ENCODE measurements at regions not wholly inside any gene's neighbourhood (a gene's known extent, or its start where the extent isn't known, plus 50 kb on each side); places are given as distances from the start of the nearest gene placed in this dataset.
A peak's percentile ranks its signal among the peaks of the same experiment; 100 is the strongest.
"Not testable (repeated sequence)": the region's sequence is repeated elsewhere in the genome, so short reads cannot be mapped to it uniquely, and the experiment has no call there.

DNA sequence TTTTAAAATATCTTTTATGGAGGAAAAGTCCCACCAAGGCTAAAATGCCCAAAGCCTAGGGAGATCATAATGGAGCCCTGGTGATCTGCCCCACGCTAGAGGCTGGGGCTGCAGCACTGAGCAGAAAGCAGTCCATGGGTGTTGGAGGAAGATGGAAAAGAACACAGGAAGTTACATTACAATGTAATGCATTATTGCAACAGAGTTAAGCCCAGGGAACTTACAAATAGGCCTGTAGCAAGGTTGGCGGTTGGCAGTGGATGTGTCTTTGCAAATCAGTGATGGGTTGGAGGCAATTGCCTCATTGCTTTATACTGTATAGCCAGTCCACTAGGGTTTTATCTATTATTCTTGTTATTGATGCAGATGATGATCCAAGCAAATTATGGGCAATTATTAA, 399.9 kb downstream of the NDFIP2 start:
- DNase-seq (ENCODE audit: low spot score): no peak

DNA sequence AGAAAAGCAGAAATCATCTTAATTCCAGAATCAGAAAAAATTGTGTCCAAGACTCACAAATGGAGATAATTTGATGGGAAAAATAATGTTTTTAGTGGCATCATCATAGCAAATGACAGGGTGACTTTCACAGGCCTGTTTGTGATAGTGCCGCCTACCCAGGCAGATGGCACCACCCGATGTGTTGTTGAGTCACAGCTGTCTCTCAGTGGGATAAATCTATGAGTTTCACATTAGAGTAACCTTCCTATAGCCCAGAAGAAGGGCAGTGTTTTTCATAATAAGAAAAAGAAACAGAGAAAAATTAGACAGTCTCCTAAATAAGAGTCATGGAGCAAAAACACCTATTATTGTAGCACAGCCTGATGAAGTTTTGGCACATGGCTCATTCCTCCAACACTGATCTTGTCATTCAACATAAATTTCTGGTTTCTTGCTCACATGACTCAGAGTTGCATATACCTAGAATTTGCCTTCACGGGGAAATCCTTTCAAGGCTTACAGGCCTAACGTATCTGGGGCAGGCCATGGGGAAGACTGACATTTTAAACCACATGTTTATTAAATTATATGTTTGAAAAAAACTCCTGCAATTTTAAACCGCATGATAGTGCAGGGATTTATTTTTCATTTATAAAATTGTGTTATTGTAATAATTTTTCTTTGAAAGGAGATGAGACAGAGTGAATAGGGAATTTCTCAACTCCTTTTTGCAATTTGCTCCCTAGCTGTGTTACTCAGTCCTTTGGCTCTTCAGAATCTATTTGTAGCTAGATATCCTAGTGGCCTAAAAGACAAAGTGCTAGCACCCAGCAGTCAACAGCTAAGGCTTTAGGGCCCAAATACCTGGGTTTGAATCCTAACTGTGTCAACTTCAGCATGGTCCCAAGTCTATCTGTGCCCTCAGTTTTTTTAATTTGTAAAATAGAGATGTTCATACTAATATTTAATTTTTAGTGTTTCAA, 393.7 kb downstream of the NDFIP2 start:
- no peak for DNase-seq (ENCODE audit: low spot score)

GRCh38 chr13:79871594-79871993, 390.6 kb downstream of the NDFIP2 start:
- DNase-seq (ENCODE audit: low spot score): no peak

- no peak for DNase-seq (ENCODE audit: low spot score)
These were observed 389.8 kb downstream of the NDFIP2 start for GRCh38 chr13:79870766-79871165.

DNA sequence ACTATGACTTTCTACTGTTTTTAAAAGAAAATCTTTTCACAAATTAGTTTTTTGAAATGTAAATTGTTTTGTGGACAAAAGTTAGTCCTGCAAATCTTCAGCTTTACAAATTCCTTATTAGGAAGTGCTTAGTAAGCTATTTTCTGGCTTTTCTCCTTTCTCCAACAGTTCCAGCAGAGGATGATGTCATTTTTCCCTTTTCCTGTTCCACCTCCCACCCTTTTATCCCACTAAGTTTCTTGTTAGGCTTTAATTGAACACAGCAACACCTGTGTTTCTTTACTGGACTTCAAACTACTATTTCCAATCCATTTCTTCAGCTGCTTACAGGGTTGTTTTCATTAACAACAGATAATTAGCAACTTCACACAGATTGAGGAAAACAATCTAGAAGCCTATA, 389.2 kb downstream of the NDFIP2 start:
- no peak for DNase-seq (ENCODE audit: low spot score)

DNA sequence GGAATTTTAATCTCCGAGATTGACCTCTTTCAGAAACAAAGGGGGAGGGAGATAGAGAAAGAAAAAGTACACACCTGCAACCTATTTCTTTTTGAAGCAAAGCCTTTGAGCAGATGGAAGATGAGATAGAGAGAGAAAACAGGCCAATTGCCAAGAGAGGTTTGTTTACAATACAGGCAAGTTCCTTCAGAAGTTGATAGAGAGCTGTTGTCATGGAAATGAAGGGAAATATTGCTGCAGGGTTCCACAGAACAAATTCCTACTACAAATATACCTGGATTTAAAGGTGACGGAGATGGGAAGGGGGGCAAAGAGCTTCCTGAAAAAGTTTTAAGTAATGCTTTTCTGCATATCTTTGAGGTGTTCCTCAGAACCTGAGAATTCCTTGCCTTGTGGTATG, 388.4 kb downstream of the NDFIP2 start:
- no peak for DNase-seq (ENCODE audit: low spot score)

DNA sequence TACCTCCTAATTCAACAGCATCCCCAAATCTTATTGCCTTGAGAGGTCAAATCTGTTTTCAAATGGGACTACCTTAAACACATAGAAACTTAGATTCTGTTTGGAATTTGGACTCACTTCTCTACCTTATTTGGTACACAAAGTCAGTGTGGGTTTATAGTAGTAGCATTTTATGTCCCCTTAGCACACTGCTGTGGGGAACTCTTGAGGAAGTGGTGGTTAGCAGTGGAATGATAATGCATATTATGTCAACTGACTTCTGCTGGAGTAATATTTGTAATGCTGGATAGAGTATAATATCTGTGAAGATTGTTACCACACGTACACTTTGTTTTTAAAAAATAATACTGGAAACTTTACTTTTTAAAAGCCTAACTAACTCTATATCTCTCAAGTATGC, 386.3 kb downstream of the NDFIP2 start:
- DNase-seq (ENCODE audit: low spot score): no peak

DNA sequence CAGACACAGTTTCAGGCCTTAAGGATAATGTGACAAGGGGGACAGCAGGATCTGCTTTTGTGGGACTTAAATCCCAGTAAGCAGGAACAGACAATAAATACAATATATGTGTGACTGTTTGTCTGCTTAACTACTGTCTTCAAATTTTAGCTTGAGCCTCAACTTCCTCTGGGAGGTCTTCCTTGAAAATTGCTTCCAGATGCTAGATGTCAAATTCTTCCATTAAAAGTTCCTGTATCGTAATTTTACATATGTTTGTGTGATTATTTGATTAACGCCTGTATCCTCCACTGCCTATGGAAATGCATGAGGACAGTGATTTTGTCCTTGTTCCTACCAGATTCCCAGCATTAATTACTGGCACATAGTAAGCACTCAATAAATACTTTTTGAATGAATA, 385.5 kb downstream of the NDFIP2 start:
- DNase-seq (ENCODE audit: low spot score): no peak

DNA sequence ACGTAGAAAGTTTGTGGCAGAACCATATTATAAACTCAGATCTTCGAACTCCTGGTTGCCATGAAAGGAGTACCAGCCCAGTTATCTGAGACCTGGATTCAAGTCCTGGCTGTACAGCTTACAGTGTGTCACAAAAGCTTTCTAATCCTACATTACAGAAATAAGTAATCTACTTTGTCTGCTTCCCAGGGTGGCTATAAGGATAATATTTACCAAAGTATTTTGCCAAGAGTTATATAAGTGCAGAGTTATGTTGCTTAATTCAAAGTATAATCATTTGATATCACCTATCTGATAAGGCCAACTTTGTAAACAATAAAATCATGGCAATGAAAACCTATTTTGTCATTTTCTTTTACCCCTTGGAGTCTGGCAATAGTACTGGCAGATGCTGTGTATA, 381.6 kb downstream of the NDFIP2 start:
- DNase-seq (ENCODE audit: low spot score): no peak

GRCh38 chr13:79861731-79862130, 380.8 kb downstream of the NDFIP2 start:
- no peak for DNase-seq (ENCODE audit: low spot score)

DNA sequence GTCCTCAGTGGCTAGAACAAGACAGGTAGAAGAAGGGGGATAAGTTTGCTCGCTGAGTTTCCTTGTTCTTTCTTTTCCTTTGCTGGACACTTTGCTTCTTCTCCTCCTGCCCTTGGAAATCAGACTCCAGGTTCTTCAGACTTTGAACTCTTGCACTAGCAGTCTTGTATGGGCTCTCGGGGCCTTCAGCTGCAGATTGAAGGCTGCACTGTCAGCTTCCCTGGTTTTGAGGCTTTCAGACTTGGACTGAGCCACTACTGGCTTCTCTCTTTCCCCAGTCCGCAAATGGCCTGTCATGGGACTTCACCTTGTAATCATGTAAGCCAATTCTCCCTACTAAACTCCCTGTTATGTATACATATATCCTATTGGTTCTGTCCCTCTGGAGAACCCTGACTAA, 379.8 kb downstream of the NDFIP2 start:
- DNase-seq (ENCODE audit: low spot score): no peak

DNA sequence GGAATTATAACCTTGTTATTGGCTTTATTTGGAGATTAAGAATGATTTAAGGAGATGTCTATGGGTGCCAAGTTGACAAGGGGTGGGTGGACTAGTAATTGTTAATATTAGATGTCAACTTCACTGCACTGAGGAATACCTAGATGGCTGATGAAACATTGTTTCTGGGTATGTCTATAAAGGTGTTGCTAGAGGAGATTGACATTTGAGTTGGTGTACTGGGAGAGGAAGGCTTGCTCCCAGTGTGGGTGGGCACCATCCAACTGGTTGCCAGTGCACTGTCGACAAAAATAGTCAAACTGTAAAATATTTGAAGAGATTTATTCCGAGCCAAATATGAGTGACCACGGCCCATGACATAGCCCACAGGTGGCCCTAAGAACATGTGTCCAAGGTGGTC, 378.8 kb downstream of the NDFIP2 start:
- no peak for DNase-seq (ENCODE audit: low spot score)

GRCh38 chr13:79853251-79853650, 372.3 kb downstream of the NDFIP2 start:
- no peak for DNase-seq (ENCODE audit: low spot score)

GRCh38 chr13:79851318-79851717, 370.4 kb downstream of the NDFIP2 start:
- DNase-seq (ENCODE audit: low spot score): no peak

GRCh38 chr13:79847882-79848592, 367.1 kb downstream of the NDFIP2 start:
- DNase-seq (ENCODE audit: low spot score): no peak

GRCh38 chr13:79846386-79846785, 365.4 kb downstream of the NDFIP2 start:
- DNase-seq (ENCODE audit: low spot score): no peak

DNA sequence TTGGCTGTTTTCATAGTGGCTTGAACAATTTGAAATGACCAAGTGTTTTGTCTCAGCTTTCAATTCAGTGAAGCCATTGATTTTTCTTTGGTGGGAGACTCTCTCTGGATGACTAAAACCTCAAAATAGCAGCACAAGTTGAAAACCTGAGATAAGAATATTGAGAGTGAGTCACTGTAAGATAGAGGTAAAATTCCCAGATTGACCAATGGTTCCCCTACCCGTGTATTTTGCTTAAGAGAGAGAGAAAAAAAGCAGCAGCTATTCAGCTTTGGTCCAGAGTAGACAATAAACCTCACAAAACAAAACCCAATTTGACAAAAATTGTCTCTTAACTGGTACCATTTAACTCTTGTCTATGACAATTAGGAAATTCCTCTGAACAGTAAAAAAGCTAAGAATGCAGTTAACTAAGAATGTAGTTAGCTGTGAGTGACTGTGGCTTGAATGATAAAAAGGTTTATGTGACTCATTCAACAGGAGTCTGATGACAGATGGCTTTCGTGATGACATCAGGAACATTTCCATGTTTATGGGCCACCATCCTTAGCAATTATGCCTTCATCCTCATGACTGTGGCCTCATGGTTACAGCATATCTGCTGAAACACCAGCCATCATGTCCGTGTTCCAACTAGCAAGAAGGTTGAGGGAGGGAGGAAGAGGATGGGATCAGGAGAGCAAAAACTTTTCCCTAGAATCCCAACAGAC, 356.9 kb downstream of the NDFIP2 start:
- DNase-seq (ENCODE audit: low spot score): no peak

GRCh38 chr13:79836121-79836520, 355.2 kb downstream of the NDFIP2 start:
- DNase-seq (ENCODE audit: low spot score): not testable (repeated sequence)

GRCh38 chr13:79834876-79835275, 353.9 kb downstream of the NDFIP2 start:
- DNase-seq (ENCODE audit: low spot score): no peak

DNA sequence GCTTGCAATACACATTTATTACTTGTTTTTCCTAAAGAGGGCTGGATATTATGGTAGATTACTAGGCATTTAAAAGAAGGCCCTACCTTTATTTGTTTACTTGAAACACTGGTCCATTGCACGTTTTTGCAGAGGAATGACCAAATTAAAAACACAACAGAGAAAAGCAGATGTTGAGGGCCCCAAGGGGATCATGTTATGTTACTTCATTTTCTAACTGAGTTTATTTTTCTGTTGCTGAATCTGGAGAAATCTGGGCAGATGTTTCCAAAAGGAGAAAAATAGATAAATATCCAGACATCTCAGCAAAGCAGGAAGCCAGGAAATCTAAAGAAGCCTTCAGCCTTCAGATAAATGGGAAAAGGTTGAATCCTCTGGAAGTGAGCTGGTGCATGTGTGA, 353.0 kb downstream of the NDFIP2 start:
- no peak for DNase-seq (ENCODE audit: low spot score)

DNA sequence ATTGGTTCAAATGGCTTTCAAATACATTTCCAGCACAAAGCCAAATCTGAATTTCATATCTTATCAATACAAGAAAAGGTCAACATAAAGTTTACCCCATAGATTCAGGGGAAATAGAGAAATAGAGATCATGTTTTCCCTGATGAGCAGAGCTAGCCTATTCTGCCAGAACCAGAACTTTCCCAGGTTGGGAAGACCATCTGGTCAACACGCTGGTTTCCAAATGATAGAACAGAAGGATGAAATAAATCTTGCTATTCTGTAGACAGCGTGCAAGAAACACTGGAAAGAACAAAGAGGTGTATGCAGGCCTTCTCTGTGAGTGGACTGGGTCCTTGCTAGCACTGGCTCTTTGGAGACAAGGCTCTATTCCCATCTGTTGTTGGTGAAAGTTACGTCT, 350.6 kb downstream of the NDFIP2 start:
- DNase-seq (ENCODE audit: low spot score): no peak

DNA sequence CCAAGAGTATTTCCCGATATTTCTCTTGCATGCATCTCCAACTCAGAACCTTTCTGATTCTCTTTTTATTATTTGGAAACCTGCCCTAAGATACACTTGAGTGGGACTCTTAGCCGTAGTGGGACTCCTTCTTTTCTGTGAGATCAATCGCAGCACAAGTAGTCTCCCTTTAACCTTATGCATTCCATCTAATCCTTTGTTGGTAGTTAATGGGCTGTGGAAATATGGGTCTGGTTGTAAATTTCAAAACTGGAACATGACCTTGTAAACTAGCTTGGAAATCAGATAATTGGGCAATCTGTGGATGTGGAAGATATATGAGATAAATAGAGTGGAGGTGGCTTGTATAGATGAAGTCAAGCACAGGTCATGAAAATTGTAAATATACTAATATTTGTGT, 350.0 kb downstream of the NDFIP2 start:
- peak; percentile 32 for DNase-seq (ENCODE audit: low spot score)

Measured in SK-N-DZ (cell line).